Activated CD4-positive, alpha-beta T cell treated with anti-CD3 and anti-CD28 coated beads, Interleukin-2, amount 10 ng/mL, durations not matched to agents 7 days and 5 days (primary cell): ENCODE measurements at regions not wholly inside any gene's neighbourhood (a gene's known extent, or its start where the extent isn't known, plus 50 kb on each side); places are given as distances from the start of the nearest gene placed in this dataset.

Experiments
- CTCF ChIA-PET: fragments of 350-600 bp; sonication (Branson Sonifier 250); formaldehyde crosslinking; loops from one replicate; lab custom pipeline; 2021; ENCODE audit warnings: antibody characterized with exemption; lab: Charles Lee
- POLR2A ChIA-PET: fragments of 350-600 bp; sonication (Branson Sonifier 250); formaldehyde crosslinking; loops from one replicate; lab custom pipeline; 2021; ENCODE audit warnings: antibody characterized with exemption; lab: Charles Lee
- DNase-seq: peaks from one replicate; pipeline ENCODE4 v3.0.0-alpha.2; 2020
- H3K27ac Mint-ChIP-seq: one replicate; pipeline ENCODE4 v1.8.0; 2021; ENCODE audit warnings: mild to moderate bottlenecking, moderate library complexity, mixed read lengths
- H3K27me3 Mint-ChIP-seq: one replicate; pipeline ENCODE4 v1.8.0; 2021; ENCODE audit warnings: mixed read lengths
- H3K36me3 Mint-ChIP-seq: one replicate; pipeline ENCODE4 v1.8.0; 2021; ENCODE audit warnings: low read depth, mixed read lengths
- H3K4me1 Mint-ChIP-seq: one replicate; pipeline ENCODE4 v1.8.0; 2021; ENCODE audit warnings: mixed read lengths
- H3K4me3 Mint-ChIP-seq: one replicate; pipeline ENCODE4 v1.8.0; 2021; ENCODE audit warnings: mild to moderate bottlenecking, moderate library complexity, mixed read lengths
- H3K9me3 Mint-ChIP-seq: one replicate; pipeline ENCODE4 v1.8.0; 2021; ENCODE audit warnings: mixed read lengths

DNA sequence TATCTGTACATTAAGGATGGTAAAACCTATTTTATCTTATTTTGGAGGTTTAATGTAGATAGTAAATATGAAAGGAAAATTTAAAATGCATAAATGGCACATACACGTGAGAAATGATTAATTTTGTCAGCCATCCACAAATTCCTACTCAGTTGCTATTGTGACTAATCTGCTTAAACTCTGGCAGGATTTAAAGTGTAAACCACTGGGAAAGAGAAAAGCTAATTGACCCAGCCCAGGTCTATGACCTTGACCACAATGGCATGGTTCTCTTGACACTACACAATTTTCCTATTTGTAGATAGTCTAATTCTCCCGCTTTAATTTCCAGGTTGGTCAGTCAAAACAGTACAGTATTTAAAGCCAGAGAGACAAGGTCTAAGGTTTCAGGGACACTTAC is 459.0 kb upstream of the KLF4 start:
- no peak for DNase-seq
- H3K4me1 Mint-ChIP-seq: no peaks in the 10 kb centered on the region
- H3K36me3 Mint-ChIP-seq: no peaks in the 10 kb centered on the region
- ChIA-PET POLR2A (no interaction called here), CTCF (no interaction called here)
- H3K27me3 Mint-ChIP-seq: no peaks in the 10 kb centered on the region
- H3K9me3 Mint-ChIP-seq: no peaks in the 10 kb centered on the region
- no peak overlapping the region for H3K27ac Mint-ChIP-seq
- no peak overlapping the region for H3K4me3 Mint-ChIP-seq

GRCh38 chr9:107948086-107948485 is 458.5 kb upstream of the KLF4 start:
- DNase-seq: no peak
- no peaks in the 10 kb centered on the region for H3K36me3 Mint-ChIP-seq
- no peak overlapping the region for H3K4me3 Mint-ChIP-seq
- H3K9me3 Mint-ChIP-seq: peaks cover under 1% of the 10 kb centered on the region
- ChIA-PET CTCF (no interaction called here), POLR2A (no interaction called here)
- H3K27me3 Mint-ChIP-seq: no peaks in the 10 kb centered on the region
- no peak overlapping the region for H3K27ac Mint-ChIP-seq
- no peaks in the 10 kb centered on the region for H3K4me1 Mint-ChIP-seq

GRCh38 chr9:107946364-107947141 is 457.0 kb upstream of the KLF4 start:
- ChIA-PET CTCF (no interaction called here), POLR2A (no interaction called here)
- Mint-ChIP-seq H3K9me3 (peaks cover 2% of the 10 kb centered on the region), H3K4me1 (no peaks in the 10 kb centered on the region), H3K27me3 (no peaks in the 10 kb centered on the region), H3K36me3 (no peaks in the 10 kb centered on the region), H3K4me3 (no peak overlapping the region), H3K27ac (no peak overlapping the region)
- DNase-seq: no peak

DNA sequence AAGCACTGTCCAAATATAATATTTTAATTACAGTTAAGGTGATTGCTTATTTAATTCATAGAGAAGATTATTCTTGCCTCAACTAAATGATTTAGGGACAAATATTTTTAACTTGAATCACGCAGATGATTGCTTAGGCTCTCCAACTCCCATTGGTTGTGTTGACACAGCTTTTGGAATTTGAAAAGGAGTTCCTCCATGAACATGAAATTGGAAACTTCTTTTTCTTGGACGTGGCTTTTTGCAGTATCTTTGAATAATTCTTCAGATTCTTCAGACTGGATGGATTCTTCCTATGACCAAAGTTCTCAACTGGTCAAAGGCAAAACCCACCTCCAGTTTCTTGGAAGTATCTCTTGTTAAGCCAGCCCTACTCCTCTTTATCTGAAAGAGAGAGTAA is 456.4 kb upstream of the KLF4 start:
- Mint-ChIP-seq H3K4me1 (no peaks in the 10 kb centered on the region), H3K36me3 (no peaks in the 10 kb centered on the region), H3K9me3 (peaks cover 2% of the 10 kb centered on the region), H3K27me3 (no peaks in the 10 kb centered on the region), H3K27ac (no peak overlapping the region), H3K4me3 (no peak overlapping the region)
- no peak for DNase-seq
- CTCF ChIA-PET: no interaction called here
- POLR2A ChIA-PET: no interaction called here

GRCh38 chr9:107945493-107945892 is 455.9 kb upstream of the KLF4 start:
- POLR2A ChIA-PET: no interaction called here
- Mint-ChIP-seq H3K27ac (no peak overlapping the region), H3K4me1 (no peaks in the 10 kb centered on the region), H3K36me3 (no peaks in the 10 kb centered on the region), H3K9me3 (peaks cover 2% of the 10 kb centered on the region), H3K27me3 (no peaks in the 10 kb centered on the region), H3K4me3 (no peak overlapping the region)
- no peak for DNase-seq
- CTCF ChIA-PET: no interaction called here

DNA sequence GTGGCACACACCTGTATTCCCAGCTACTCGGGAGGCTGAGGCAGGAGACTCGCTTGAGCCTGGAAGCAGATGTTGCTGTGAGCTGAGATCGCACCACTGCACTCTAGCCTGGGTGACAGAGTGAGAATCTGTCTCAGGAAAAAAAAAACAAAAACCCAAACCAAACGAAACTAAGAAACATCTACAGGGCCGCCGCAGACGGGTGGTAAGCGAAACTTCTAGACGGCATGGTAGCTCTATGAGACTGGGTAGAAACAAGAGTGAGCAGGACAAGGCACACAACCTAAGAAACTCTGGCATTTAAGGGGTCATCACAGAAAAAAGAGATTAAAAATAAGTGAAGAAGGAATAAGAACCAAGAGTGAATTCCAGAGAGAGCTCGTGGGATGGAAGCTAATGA is 454.8 kb upstream of the KLF4 start:
- Mint-ChIP-seq H3K4me1 (no peaks in the 10 kb centered on the region), H3K27ac (no peak overlapping the region), H3K4me3 (no peak overlapping the region), H3K27me3 (no peaks in the 10 kb centered on the region), H3K9me3 (peaks cover 2% of the 10 kb centered on the region), H3K36me3 (no peaks in the 10 kb centered on the region)
- POLR2A ChIA-PET: no interaction called here
- CTCF ChIA-PET: no interaction called here
- no peak for DNase-seq

DNA sequence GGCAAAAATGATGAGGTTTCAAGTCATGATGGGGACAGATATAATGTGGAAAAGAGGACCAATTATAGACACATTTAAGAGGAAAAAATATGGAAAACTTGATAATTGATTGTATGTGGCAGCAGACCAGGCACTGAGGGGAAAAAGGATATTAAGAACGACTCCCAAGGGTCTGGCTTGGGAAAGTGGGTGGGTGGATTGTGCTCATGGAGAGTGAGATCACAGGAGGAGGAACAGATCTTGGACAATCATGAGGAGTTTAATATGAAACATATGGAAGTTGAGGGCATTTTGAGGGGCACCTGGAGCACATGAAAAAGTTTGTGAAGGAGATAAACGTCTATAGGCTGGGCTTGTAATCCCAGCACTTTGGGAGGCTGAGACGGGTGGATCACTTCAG is 454.3 kb upstream of the KLF4 start:
- Mint-ChIP-seq H3K4me1 (no peaks in the 10 kb centered on the region), H3K27ac (no peak overlapping the region), H3K4me3 (no peak overlapping the region), H3K27me3 (no peaks in the 10 kb centered on the region), H3K9me3 (peaks cover 2% of the 10 kb centered on the region), H3K36me3 (no peaks in the 10 kb centered on the region)
- ChIA-PET POLR2A (no interaction called here), CTCF (no interaction called here)
- DNase-seq: no peak

DNA sequence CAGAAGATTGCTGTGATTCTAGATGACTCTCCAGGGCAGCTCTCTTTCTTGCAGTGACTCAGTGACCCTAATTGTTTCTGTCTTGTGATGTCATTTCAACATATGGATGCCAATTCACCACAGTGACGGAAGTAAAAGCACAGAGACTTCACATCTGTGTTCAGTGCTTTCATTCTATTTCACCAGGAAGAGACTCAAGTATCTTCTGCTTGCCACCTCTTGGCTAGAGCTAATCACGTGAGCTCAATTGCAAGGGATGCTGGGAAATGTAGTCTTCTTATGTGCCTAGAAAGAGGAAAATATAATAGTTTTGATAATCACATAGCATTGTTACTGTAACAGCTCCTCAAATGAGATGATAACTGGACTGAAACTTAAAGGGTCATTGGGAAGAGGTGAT is 453.3 kb upstream of the KLF4 start:
- Mint-ChIP-seq H3K27me3 (no peaks in the 10 kb centered on the region), H3K9me3 (peaks cover 2% of the 10 kb centered on the region), H3K36me3 (no peaks in the 10 kb centered on the region), H3K4me3 (no peak overlapping the region), H3K27ac (no peak overlapping the region), H3K4me1 (no peaks in the 10 kb centered on the region)
- no peak for DNase-seq
- POLR2A ChIA-PET: no interaction called here
- CTCF ChIA-PET: no interaction called here

GRCh38 chr9:107942291-107942690 is 452.7 kb upstream of the KLF4 start:
- POLR2A ChIA-PET: no interaction called here

GRCh38 chr9:107940616-107941595 is 451.3 kb upstream of the KLF4 start:
- ChIA-PET POLR2A (no interaction called here), CTCF (no interaction called here)
- Mint-ChIP-seq H3K27ac (no peak overlapping the region), H3K4me3 (no peak overlapping the region), H3K27me3 (no peaks in the 10 kb centered on the region), H3K36me3 (no peaks in the 10 kb centered on the region), H3K9me3 (peaks cover 2% of the 10 kb centered on the region), H3K4me1 (no peaks in the 10 kb centered on the region)
- DNase-seq: no peak

More at GRCh38 chr9:107942291-107942690, 452.7 kb upstream of the KLF4 start:
- Mint-ChIP-seq H3K27ac (no peak overlapping the region), H3K36me3 (no peaks in the 10 kb centered on the region), H3K27me3 (no peaks in the 10 kb centered on the region), H3K4me3 (no peak overlapping the region), H3K4me1 (no peaks in the 10 kb centered on the region), H3K9me3 (peaks cover 2% of the 10 kb centered on the region)
- CTCF ChIA-PET: no interaction called here
- DNase-seq: no peak

DNA sequence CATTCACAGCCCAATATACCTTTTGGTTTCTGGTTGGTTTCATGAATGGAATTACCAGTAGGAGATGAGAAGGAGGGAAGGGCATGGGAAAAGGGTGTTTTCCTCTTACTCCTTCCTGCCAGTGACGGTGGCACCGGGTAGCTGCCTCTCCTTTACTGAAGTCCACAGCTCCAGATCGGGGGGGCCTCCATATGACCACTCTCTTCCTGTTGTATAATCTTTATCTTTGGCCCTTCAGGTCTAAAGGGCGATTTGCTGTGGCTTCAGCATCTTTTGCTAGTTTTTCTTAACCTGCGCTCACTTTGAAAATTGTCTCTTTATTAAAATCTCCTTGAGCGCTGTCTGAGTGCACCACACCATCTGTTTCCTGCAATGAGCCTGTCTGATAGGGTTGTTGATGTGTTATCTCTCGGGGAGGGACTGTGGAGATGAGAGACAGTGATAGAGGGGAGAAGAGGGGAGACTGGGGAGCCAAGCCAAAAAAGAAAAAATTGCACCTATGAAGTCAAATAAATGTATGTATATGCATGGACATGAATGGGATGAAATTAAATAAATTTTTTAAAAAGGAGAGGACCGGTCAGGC is 449.3 kb upstream of the KLF4 start:
- no peak overlapping the region for H3K4me3 Mint-ChIP-seq
- DNase-seq: no peak
- no peaks in the 10 kb centered on the region for H3K27me3 Mint-ChIP-seq
- ChIA-PET CTCF (no interaction called here), POLR2A (no interaction called here)
- H3K27ac Mint-ChIP-seq: no peak overlapping the region
- no peaks in the 10 kb centered on the region for H3K4me1 Mint-ChIP-seq
- no peaks in the 10 kb centered on the region for H3K36me3 Mint-ChIP-seq
- peaks cover 2% of the 10 kb centered on the region for H3K9me3 Mint-ChIP-seq

DNA sequence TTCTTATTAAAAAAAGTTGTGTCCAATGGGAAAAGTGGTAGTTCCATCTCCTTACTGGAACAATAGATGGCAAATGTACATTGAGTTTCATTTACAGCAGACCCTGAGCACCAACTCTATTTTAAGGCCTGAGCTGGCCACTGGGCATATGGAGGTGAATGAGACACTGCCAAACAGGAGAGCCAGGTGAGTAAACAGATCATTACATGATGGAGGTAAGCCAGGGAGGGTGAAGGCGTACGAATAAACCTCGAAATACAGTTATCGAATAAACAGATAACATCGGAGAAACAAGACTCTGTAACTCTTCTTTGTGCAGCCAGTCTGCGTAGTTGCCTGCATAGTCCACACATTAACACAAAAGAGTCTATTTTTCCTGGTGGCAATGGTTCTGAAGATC is 446.4 kb upstream of the KLF4 start:
- Mint-ChIP-seq H3K4me3 (no peak overlapping the region), H3K36me3 (no peaks in the 10 kb centered on the region), H3K9me3 (no peaks in the 10 kb centered on the region), H3K27ac (no peak overlapping the region), H3K4me1 (no peaks in the 10 kb centered on the region), H3K27me3 (no peaks in the 10 kb centered on the region)
- CTCF ChIA-PET: no interaction called here
- no peak for DNase-seq
- POLR2A ChIA-PET: no interaction called here

DNA sequence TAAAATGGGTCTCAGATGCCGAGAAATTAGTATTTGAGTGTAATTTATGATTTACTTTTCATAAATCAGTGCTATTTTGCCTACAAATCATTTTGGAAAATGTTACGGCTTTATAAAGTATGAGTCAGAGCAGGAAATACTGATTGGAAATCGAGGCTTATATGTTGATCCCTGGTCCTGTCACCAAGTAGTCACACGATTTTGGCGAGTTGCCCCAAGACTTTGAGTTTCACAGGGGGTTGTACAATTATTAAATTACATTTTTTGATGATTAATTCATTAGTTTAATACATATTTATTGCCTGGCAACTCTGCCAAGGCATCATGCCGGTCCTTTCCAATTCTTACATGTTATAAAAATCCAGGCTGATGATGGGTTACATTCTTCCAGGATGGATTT is 443.9 kb upstream of the KLF4 start:
- no peaks in the 10 kb centered on the region for H3K9me3 Mint-ChIP-seq
- CTCF ChIA-PET: no interaction called here
- POLR2A ChIA-PET: no interaction called here
- no peaks in the 10 kb centered on the region for H3K4me1 Mint-ChIP-seq
- no peaks in the 10 kb centered on the region for H3K36me3 Mint-ChIP-seq
- no peak for DNase-seq
- no peaks in the 10 kb centered on the region for H3K27me3 Mint-ChIP-seq
- no peak overlapping the region for H3K27ac Mint-ChIP-seq
- no peak overlapping the region for H3K4me3 Mint-ChIP-seq
